Spleen (tissue), 7 donors: ENCODE measurements at regions not wholly inside any gene's neighbourhood (a gene's known extent, or its start where the extent isn't known, plus 50 kb on each side); places are given as distances from the start of the nearest gene placed in this dataset.

Source experiments
- CTCF ChIP-seq, 11 experiments: fragments of 200-600 bp in 7 of 11; fragments of 450-650 bp in 4 of 11; sonication (generic) in 4 of 11; IDR thresholded peaks in 8 of 11; conservative IDR thresholded peaks in 3 of 11; 1 replicate in 7 of 11; 2 replicates in 4 of 11; pipeline versions ENCODE4 v1.4.0 to v1.8.0; 2016 to 2021; ENCODE audit warnings: antibody characterized with exemption in 11 of 11, inconsistent platforms in 4 of 11, mild to moderate bottlenecking in 1 of 11
- POLR2A ChIP-seq, 3 donors: fragments of 450-650 bp; IDR thresholded peaks; one replicate each; pipeline ENCODE4 v1.5.1; 2017; ENCODE audit warnings: antibody characterized with exemption in 3 of 3, mild to moderate bottlenecking in 1 of 3
- donor health status: DM: no; HTN: no; CAD: no; lungs with moderate emphysema.
- donor health status: DM: no; HTN: no; CAD: no.
- donor health status: DM: no; HTN: no; CAD: no.

DNA sequence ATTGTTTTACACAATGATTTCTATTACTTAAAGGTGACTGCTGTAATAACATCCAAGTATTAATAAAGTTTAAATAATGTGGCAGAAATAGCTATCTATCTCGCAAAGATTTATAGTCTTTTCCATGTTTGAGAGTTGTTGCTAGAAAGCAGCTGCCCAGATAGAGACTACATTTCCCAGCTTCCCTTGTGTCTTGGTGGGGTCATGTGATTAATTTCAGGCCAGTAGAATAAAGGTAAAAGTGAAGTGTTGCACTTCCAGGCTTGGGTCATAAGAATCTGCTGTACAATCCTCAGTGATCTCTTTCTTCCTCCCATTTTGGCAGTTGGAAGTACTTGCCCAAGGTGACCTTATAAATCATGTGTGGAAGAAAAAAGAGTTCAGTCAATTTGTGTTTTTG, 449.7 kb upstream of the USP15 start:
- TF ChIP-seq POLR2A (IDR thresholded peaks at IDR 0.05) (no peak), CTCF (IDR thresholded peaks at IDR 0.05 in 8 of 11, conservative IDR thresholded peaks at IDR 0.05 in 3 of 11) (no peak)
